ENCODE measurements at regions not wholly inside any gene's neighbourhood (a gene's known extent, or its start where the extent isn't known, plus 50 kb on each side); places are given as distances from the start of the nearest gene placed in this dataset.

- TF ChIP-seq CTCF (conservative IDR thresholded peaks at IDR 0.05 in 1 of 2, IDR thresholded peaks at IDR 0.05 in 1 of 2; ENCODE audit: extremely low read depth in 1 of 2, insufficient read depth in 1 of 2, low read depth in 1 of 2, low read length in 2 of 2) (no peak), EZH2 (IDR thresholded peaks at IDR 0.05; ENCODE audit: borderline replicate concordance, low read length) (no peak)
These were observed 592.0 kb upstream of the KCNMB2 start for GRCh38 chr3:177944228-177944661.

All from mammary epithelial cell (primary cell).